COLO668 (cell line): ENCODE measurements at regions not wholly inside any gene's neighbourhood (a gene's known extent, or its start where the extent isn't known, plus 50 kb on each side); places are given as distances from the start of the nearest gene placed in this dataset.

Experiments used
- DNase-seq: peaks from one replicate; lab custom pipeline; 2025; ENCODE audit not compliant: unreplicated experiment; lab: John Stamatoyannopoulos, UW

DNA sequence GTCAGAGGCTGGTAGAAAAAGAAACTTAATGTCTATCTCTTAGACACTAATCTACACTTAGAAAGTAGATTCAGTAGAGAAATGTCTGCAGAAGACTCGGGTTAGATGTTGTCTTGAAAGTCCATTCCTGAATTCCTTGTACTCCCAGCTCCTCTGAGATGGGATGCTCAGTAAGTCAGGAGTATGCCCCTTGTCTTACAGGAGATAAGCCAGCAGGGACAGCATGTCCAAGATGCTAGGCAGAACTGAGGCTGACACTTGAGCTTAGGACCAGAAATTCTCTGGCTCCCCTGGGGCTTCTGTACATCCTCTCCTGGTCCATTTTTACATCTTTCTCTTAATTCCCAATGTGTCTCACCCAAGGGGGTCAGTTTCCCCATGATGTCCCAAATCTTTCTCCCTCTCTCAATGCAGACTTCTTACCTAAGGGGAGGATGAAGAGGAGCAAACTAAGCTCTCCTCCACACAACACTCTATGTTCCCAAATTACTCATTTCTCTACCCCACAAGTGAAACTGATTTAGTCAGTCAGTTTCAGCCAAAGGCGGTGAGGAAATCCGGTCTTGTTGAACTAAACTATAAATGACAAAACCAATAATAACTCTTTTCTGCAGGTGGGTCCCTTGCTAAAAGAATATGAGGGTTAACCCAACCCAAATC is 558.2 kb upstream of the DIPK2B start:
- no peak for DNase-seq

DNA sequence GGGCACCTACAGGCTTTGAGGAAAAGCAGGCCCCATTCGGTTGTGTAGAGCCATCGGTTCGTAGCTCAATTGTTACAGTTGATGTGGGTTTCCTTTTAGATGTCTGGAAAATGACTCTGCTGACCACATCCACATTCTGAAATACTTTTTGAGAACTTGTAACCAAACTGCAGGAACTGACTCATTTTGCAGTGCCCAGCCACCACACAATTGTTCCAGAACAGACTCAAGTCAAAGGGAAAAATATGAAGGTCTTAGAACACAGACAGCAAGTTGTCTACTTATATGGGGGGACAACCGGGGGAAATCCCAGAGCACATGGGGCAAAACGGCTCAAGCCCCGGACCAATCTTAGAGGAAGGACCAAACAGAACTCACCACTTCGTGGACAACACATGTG is 557.6 kb upstream of the DIPK2B start:
- DNase-seq, result no peak

DNA sequence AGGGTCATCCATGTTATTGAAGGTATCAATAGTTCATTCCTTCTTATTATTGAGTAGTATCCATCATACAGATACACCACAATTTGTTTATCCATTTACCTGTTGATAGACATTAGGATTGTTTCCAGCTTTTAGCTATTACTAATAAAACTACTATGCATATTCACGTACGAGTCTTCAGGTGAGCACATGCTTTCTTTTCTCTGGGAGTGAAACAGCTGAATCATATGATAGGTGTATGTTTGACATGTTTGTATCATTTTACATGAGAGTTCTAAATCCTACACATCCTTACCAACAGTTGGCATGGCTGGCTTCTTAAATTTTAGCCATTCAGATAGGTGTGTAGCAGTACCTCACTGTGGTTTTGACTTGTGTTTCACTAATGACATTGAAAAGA is 556.6 kb upstream of the DIPK2B start:
- DNase-seq, result no peak

DNA sequence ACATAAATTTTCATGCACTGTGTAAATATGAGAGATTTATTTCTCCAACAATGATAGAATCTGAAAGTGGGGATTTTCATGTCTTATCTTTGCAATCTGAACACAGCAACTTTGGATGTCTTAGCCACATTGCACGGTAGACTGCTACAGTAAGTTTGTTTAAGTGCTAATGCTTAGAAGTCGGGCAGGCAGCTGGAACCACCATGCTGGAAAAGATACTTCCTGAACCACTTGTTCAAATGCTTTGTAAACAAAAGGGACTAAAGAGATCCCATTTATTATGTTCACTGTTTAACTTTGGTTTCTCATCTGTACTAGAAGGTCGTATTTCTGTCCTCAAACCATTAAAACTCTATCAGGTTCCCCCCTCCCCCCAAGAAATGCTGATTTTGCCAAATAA is 555.9 kb upstream of the DIPK2B start:
- peak; percentile 12 for DNase-seq

DNA sequence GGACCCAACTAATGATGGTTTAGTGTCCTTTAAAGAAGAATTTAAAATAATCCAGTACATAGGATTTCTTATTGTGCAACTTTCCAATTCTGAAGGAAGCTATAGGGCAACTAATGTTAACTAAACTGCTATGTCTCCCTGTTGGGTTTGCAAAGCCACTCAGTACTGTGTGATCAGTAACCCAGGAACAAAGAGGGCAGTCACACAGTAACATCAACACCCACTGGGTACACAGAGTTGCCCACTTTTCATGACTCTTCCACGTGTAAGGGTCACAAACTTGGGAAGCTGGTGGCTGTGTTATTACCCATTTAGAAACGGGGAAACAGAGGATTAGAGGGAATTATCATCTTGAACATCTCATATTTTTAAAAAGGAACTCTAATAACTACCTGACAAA is 555.0 kb upstream of the DIPK2B start:
- DNase-seq, result no peak

DNA sequence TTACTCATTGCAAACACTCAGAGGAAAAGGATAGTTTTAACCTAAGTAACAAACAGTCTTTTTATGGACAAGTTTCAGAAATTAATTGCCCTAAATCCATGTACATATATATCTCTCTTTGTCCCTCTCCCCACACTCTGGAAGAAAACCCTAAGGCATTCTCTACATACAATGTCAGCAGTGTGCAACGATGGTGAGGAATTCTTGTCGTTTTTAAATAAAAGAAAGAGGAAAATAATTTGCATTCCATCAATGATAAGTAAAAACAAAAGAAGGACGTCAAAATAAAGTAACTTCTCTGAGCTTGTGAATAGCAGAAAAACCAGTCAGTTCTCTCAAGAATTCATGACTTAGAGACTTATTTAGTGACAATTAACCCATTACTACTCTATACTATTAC is 550.5 kb upstream of the DIPK2B start:
- DNase-seq, result no peak

DNA sequence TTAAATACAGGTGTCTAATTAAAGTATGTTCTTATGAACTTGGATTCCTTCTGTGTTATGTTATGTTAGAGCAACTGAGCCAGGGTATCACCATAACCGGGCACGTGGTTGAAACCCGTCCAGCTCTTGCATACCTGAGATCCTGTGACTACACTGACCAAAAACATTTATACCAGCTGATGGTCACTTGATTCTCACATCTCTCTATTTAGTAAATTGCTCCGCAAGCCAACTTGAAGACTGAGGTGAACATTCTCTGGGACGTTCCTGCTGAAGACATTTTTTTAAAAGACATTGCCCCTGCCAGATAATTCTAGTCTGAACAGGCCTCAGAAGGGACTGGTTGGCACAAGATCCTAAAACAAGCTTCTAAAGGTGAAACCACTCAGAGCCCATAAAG is 550.0 kb upstream of the DIPK2B start:
- DNase-seq, result no peak

DNA sequence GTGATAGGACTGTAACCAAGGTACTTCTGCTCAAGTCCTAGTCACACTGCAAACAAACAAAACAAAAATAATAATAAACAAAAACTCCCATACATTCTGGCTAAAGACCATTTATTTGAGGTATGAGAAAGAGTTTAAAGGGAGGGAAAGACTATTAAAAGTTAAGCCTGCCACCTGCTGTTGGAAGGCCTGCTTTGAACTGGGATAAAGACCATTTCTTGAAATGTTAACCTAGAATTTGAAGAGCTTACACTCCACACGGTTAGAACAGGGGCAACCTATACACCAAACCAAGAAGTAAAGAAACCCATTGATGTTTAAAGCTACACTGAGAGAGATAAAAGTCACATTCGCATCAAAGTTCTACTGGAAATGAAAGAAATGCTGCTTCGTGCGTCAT is 548.7 kb upstream of the DIPK2B start:
- DNase-seq, result no peak

DNA sequence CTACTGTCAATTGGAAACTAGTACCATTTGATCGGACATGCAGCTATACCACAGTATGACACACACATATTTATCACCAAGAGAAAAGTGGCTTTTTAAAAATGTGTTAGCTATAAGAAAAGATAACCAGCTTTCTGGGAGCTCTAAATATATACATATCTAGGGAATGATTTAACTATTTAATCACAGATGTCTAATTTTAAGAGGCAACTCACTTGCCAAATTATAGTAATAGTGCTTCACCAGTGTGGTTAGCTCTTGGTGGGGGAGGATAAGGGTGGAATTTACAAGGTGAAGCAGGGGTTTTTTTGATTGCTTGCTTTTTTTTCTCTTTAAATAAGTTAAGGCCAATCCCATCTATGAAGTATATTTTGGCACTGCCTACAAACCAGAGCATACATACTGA is 547.7 kb upstream of the DIPK2B start:
- no peak for DNase-seq

DNA sequence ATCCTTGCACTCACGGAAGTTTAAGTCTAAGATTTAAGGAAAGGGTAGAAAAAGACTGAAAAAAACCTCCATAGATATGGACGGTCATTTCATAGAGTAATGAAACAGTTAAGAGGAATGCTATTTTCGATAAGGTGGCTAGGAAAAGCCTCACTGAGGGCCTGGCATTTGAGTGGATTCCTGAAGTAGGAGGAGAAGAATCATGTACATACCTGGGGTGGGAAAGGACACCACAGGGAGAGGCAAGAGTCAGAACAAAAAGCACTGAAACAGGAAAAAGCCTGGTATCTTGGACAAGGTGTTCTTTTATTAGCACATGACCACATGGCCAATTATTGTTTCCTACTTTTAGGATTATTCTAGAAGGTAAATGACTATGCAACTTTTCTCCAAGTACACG is 547.2 kb upstream of the DIPK2B start:
- no peak for DNase-seq

DNA sequence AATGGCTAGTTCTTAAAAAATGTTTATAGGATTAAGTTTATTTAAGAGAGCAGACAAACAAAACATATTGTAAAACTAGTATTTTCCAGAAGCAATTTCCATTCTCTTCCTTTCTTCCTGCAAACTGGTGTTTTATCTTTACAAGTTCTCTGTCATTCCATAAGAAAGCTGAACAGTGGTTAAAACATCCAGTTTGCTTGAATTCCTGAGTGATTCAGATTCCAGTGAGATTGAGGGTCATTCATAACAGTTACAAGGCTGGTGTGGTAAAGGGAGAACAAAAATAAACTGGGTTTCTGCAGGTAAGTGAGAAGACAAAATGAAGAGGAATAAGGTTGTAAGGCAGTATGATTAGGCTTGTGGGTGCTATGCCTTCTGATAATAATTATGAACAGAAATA is 544.8 kb upstream of the DIPK2B start:
- no peak for DNase-seq

DNA sequence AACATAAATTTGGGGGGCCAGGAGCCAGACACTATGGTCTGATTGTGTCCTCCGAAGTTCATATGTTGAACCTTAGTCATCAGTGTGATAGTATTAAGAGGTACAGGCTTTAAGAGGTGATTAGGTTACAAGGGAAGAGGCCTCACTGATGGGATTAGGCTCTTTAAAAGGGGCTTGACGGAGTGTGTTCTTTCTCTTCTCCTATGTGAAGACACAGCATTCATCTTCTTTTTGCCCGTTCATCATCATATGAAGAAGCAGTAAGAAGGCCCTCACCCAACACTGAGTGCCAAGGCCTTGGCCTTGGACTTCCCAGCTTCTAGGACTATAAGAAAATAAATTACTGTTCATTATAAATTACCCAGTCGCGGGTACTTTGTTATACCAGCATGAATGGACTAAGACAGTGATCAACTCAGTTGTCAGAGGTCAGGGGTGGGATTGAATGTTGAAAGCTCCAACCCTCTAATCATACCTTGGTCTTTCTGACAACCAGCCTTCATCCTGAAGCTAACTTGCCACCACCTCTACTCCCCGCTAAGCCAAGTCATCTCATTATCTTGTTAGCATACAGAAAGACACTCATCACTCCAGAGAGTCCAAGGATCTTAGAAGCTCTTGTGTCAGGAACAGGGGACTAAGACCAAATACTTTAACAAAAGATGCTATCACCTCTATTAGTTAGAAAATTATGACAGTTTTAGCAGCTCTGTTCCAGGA is 543.4 kb upstream of the DIPK2B start:
- no peak for DNase-seq

DNA sequence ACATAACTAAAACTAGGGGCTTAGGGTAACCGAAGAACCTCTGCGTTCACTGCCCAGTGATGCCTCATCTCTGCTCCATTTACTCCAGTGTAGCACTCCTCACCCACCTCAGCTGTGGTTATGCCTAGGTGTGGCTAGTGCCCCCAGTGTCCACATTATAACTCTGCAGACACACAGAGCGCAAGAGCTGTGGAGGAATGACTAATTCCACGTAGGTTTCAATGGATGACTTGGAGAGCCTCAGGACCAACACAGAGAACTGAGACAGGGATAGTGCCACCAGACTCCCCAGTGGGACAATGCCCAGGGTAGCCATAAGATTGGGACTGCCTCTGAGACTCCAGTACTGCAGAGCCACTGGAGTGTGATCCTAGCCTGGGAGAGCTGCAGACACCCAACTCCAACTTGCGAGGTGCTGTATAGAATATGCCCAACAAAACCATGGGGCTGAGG is 542.4 kb upstream of the DIPK2B start:
- no peak for DNase-seq

DNA sequence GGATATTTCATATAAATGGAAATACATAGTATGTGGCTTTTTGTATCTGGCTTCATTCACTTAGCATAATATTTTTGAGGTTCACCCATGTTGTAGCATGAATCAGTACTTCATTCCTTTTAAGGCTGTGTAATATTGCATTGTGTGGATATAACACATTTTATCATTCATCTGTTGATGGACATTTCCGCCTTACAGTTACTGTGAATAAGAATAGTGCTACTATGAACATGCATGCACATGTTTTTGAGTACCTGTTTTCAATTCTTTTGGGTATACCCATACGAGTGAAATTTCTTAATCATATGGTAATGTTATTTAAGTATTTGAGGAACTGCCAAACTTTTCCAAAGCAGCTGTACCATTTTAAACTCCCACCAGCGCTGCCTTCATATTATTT is 539.6 kb upstream of the DIPK2B start:
- no peak for DNase-seq

DNA sequence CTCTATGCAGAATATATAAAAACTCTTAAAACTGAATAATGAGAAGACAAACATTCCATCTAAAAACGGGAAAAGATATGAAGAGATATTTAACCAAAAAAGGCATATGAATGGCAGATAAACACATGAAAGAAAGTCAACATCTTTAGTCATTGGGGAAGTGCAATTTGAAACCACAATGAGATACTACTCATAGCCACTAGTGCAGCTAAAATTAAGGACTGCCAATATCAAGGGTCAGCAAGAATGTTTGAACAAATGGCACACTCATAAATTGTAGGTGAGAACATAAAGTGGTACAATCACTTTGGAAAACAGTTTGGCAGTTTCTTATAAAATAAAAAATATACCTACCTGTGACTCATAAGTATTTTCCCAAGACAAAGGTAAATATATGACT is 534.9 kb upstream of the DIPK2B start:
- DNase-seq, result no peak

DNA sequence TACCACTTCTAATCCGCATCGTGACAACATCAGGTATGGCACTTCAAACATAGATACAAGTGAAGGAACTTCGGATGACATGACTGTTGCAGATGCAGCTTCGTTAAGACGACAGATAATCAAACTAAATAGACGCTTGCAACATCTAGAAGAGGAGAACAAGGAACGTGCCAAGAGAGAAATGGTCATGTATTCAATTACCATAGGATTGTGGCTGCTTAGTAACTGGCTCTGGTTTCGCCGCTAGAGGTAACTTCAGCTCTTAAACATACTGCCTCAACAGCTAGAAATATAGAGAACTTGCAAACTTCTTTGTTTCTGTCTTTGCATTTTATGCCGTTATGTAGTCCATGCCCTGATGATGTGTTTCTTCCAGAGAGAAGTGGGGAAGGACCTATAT is 530.8 kb upstream of the DIPK2B start:
- no peak for DNase-seq

DNA sequence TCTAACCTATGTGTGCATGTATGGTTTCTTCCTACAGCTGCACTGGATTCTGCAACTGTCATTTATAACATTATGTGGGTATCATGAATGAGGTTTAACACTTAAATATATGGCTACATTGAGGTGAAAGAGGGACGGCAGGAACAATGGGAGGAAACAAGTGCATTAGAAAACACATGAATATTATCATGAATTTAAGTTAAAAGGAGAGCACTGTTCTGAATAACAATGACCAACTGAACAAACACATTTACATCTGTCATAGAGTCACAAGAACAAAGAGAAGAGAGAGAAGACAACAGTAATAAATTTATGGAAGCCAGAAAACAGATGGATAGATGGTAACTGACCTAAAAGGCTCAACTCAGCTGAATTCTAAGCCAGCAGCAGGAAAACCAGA is 527.1 kb upstream of the DIPK2B start:
- DNase-seq, result no peak

DNA sequence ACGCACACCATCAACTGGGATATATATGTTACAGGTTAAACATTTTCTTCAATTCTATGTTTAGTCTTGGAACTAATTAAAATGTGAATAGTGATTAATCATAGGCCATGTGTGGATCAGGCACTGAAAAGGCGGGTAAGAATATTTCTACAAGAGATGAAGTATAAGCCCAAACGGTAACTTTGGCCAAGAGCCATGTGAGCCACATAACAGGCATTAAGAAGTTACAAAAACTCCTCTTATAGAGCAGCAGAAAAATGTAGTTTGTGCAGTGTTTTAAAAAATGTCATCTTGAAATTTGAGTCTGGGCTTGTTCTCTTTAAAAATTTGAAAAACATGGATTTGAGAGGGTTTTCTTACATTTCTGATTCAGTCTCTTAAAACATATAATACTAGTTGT is 521.8 kb upstream of the DIPK2B start:
- no peak for DNase-seq

DNA sequence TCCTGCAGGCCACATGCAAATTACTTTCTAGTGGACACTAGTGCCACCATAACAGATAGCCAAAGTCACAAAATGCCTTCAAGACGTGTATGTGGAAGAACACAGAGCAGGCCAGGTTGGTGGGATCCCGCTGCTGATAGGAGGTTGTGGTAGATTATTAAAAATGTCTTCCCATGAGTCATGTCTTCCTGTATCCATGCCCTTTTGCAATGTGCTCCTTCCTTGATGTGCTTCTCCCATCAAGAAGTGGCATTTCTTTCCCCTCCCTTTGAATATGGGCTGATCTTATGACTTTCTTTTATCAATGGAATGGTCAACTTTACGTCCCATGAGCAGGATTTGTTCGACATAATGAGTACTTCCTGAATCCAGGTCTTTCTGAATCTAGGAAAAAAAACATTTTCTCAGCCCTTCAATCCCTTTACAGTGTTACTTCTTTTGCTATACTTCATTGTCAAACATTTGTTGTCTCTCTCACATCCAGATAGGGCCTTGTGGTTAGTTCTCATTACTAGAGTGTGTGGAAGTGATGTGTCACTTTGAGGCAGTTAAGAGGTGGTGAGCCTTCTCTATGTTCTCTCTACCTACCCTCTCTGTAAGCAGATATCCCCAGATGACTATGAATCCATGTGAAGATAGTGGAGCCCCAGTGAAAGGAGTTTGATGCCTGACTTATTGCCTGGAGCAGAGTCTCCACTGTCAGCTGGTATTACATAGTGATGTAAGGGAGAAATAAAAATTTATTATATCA is 519.2 kb upstream of the DIPK2B start:
- no peak for DNase-seq

DNA sequence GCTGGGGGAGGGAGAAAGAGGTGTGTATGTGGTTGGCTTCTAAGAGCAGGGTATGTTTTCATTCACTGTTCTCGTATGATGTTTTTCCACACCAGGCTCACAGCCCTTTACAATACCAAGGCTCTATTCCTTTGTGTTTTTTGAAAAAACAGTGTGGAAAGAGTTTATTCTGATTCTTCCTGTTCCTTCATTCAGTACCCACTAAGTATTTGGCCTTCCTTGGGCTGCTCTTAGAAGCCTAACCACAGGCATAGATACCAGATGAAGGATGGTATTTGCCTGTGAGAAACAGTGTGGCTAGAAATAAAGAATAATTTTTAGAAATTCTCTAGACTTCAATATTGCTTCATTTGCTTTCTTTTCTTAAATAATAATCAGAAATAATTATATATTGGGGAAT is 518.0 kb upstream of the DIPK2B start:
- no peak for DNase-seq

DNA sequence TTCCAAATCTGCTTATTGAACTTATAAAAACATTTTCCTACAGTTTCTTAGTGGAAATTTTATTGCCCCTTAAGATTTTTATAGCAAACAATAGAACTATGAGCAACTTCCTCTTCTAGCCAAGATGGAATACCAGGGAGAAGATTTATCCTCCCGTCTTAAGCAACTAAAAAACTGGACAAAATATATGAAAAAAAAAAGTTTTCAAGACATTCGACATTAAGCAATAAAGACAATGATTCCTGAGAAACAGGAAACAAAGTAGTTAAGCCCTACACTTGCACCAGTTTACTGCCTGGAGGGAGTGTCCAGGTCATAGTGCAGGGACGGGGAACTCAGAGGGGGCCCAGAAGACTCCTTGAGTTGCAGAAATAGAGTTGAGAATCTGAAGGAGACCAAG is 516.1 kb upstream of the DIPK2B start:
- no peak for DNase-seq

DNA sequence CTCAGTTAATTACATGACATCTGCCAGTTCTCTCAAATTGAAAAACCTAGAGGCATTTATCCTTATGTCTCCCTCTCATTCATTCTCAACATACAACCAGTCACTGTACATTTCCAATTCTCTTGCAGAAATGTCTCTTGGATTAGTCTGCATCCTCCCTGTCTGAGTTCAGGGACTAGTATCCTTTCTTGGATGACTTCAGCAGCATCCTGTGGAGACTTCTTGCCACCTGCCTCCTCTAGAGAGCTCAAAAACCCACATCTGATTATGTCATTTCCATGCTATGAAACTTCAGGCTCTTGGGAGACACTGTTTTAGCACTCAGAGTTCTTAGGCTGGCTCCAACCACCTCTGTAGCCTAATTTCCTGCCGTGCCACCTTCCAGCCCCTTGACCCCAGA is 515.1 kb upstream of the DIPK2B start:
- DNase-seq, result no peak
